Muscle of arm (tissue), 1 donor: ENCODE measurements at regions not wholly inside any gene's neighbourhood (a gene's known extent, or its start where the extent isn't known, plus 50 kb on each side); places are given as distances from the start of the nearest gene placed in this dataset.
"Not testable (repeated sequence)": the region's sequence is repeated elsewhere in the genome, so short reads cannot be mapped to it uniquely, and the experiment has no call there.

Source experiments
- DNase-seq: peaks from one replicate; pipeline ENCODE4 v3.0.0-alpha.2; 2013

DNA sequence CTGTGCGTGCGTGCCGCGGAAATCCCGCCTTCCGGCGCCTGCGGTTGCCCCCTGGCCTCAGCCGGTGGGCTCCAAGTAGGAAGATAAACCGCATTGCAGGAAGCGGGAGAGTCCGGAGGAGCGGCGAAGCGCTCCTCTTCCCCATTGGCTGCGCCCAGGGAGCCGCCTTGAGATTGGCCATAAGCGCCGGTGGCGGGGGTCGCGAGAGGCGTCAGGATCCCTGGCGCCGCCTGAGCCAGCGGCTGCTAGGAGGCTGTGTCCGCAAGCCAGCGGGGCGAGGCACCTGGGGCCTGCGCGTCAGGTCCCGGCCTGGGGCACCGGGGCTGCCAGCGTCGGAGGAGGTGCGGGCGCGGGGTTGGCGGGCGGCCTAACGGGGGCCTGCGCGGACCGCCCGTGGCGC, 106.3 kb upstream of the ADCY2 start:
- not testable (repeated sequence) for DNase-seq

DNA sequence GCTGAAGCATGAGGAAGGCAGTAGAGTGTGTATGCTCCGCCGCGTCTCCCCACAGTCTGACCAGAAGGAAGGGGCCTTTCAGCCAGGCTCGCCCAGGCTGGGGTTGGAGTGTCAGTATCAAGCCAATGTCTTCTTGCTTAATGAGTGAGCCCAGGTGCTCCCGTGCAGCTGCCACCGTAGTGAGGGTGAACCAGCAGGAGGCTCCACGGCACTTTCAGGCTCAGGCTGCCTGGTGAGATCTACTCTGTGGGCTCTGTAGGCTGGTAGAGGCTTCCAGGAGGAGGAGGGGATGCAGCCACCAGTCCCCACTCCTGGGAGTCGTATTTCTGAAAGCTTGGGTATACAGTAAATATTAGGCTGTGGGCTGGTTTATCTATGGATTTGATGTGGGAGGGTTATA, 98.1 kb upstream of the ADCY2 start:
- DNase-seq, result not testable (repeated sequence)

DNA sequence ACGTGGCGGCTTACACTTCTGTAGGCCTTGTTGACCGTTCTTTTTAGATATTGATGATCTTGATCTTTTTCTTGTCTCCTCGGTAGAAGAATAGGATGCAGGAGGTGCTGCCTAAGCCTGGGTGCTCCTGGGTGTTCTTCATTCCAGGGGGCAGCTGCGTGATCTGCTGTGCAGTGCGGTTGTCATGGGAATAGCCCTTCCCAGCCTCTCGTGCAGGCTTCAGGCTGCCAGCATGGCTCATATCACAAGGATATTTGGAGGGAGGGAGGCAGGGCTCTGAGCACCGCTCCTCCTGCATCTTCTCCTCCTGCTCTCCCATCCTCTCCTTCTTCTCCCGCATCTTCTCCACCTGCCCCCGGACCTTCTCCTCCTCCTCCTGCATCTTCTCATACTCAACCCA, 96.2 kb upstream of the ADCY2 start:
- DNase-seq, result not testable (repeated sequence)

DNA sequence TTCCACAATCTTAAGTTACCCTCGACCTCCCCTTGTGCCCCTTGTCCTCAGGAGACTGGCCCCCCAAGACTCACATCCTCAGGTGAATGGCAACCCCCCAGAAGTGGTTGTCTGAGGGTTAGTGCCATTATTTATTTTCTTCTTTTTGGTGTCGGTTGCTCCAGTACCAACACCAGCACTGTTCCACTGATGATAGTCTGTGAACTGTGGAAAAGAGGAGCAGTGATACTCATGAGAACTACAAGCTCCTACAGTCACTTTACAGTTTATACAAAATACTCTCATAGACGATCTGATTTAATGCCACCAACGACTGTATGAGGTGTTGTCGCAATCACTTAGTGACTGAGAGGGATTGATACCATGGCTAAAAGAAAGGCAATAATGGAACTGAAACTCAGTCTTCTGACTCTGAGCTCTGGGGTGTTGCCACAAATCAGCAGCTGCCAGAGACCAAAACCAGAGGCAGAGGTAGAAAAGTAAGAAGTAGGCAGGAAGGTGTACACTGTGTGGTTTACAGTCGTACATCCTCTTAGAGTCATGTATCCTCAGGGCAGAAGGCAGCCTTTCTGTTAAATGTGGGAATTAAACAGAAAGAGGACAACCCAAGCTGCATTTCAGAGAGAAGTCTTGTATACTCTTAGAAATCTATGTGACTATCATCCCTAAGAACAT, 90.8 kb upstream of the ADCY2 start:
- not testable (repeated sequence) for DNase-seq

DNA sequence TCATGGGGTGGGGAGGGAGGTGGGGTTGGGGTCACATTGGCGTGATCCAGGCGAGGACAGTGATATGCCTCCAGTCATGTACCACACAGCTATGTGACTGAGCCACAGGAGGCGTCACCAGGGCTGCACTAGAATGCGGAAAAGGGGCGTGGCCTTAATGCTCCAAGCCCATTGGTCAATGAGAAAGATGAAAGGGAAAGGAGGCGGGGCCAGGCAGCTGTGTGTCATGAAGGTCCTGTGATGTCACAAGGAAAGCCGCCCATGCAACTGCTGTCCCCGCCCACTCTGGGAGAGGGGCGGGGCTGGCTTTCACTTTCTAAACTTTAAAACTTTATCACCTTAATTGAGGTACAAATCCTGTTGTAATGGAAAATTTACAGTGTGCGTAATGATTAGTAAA, 89.4 kb upstream of the ADCY2 start:
- not testable (repeated sequence) for DNase-seq

DNA sequence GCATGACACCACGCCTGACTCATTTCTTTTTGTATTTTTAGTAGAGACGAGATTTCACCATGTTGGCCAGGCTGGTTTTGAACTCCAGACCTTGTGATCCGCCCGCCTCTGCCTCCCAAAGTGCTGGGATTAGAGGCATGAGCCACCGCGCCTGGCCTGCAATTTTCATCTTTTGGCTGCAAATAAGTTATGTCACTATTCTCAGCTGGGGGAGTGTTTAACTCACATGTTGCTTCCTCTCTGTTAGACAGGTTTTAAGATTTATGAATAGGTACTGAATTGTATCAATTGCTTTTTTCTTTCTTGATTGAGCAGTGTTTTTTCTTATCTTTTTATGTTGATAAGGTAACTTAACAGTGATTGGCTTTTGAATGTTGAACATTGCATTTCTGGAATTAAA, 88.2 kb upstream of the ADCY2 start:
- DNase-seq, result not testable (repeated sequence)

DNA sequence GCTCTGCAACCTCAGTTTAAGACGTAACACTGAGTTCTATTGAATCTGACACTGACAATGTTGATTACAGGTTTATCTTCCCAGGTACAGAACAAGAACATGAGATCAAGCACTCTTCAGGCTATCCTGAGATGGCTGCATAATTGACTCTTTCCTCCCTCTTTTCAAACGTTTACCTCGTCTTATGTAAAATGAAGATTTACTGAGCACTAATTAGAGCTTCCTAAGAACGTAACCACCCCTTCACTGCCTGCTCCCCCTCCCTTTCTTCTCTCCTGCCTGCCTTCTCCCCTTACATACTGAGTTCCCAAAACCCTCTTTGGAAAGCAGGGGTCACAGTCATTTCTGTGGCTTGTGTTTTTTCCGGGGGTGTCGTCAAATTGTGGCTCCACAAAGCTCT, 86.2 kb upstream of the ADCY2 start:
- DNase-seq, result not testable (repeated sequence)

DNA sequence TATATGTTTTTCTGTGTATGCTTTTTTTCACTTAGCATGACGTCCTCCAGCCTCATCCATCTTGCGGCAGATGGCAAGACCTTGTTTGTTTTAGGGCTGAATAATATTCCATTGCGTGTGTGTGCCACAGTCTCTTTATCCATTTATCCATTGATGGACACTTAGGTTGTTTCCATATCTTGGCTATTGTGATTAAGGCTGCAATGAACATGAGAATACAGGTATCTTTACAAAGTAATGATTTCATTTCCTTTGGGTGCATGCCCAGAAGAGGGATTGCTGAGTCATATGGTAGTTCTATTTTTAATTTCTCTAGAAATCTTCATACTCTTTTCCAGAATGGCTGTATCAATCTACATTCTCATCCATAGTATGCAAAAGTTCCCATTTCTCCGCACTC, 85.3 kb upstream of the ADCY2 start:
- not testable (repeated sequence) for DNase-seq

DNA sequence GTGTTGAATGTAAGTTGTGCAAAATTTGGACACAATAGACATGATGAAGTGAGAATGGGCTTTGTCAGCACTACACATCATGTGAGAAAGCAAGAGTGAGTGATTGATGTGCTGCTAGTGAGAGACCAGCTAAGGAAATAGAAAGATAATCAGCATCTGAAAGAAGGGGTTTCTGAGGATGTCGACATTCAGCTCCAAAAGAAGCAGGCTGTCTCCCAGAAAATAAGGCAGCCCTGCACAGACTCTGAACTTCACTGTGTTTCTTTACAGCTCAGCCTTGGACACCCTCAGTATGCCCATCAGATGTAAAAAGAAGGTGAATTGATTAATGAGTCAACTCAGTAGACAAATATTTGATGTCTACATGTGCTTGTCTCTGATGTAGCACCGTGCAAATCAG, 80.8 kb upstream of the ADCY2 start:
- DNase-seq, result no peak

DNA sequence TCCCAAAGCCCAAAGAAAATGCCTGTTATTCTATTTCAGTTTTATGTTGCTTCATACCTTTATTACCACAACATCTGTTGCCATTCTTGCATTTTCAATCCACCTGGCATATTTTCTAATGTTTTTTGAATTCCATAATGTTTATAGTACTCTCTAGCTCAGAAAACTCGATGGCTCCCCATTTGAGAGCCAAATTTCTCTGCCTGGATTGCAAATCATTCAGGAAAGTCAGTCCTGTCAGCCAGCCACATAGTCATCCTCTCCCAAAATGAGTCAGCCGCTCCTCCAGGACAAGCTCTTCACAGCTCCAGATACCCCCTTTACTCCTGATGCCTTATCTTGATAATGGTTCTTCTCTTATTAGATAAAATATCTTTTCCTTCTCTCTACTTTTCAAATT, 78.2 kb upstream of the ADCY2 start:
- no peak for DNase-seq

DNA sequence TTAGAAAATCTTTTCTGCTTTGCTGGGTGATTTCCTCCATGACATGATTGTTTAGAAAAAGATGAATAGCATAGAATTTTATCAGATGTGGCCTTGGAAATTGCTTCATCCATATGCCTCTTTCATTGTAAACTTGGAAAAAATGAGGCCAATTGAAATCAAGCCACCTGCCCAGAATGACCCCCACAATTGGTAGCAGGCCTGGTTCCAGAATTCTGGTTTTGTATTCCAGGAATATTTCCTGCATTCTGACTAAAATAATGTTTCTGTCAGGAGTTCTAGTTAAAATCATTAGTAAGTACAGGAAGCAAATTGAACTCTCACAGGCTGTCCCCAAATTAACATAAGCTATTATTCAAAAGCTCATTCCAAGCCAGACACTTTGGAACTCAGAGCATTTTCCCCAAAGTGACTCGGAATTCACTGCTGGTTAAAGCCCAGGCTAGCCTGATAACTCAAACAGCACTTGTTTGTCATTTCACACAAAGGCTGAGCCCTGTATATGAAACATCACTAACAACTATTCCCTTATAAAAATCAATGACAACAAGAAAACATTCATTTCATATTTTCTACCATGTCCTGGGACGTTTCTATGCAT, 75.1 kb upstream of the ADCY2 start:
- no peak for DNase-seq

DNA sequence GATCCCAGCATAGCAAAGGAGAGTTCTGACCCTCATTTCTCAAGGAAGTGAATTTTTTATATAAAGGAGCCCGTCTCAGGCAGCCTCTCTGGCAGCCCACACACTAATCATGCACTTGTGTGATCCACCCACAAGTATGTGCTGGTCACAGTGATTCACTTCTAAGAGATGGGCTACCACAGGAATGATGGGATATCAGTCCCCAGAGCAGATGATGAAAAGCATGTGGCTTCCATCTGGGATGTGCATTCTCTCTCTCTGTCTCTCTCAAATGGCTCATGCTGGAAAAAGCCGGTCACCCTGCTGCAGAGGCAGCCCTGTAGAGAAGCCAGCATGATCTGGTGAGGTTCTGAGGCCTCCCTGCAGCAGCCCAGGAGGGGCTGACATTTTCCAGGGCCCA, 74.2 kb upstream of the ADCY2 start:
- DNase-seq, result no peak

DNA sequence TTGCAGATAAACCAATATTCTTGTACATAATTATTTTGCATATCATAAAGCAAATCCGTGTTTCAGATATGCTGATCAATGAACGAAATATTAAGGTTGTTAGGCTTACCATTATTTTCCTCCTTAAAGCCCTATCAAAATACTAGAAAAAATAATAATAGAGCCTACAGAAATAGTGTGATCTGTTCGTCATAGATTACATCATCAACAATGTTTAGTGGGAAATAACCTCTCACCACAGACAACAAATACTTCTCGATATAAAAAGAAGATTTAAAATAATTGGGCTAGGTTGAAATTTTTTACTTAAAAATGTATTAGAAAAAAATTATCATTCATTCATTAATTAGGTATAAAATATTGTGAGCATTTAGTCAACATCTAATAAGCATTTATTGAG, 71.0 kb upstream of the ADCY2 start:
- no peak for DNase-seq

DNA sequence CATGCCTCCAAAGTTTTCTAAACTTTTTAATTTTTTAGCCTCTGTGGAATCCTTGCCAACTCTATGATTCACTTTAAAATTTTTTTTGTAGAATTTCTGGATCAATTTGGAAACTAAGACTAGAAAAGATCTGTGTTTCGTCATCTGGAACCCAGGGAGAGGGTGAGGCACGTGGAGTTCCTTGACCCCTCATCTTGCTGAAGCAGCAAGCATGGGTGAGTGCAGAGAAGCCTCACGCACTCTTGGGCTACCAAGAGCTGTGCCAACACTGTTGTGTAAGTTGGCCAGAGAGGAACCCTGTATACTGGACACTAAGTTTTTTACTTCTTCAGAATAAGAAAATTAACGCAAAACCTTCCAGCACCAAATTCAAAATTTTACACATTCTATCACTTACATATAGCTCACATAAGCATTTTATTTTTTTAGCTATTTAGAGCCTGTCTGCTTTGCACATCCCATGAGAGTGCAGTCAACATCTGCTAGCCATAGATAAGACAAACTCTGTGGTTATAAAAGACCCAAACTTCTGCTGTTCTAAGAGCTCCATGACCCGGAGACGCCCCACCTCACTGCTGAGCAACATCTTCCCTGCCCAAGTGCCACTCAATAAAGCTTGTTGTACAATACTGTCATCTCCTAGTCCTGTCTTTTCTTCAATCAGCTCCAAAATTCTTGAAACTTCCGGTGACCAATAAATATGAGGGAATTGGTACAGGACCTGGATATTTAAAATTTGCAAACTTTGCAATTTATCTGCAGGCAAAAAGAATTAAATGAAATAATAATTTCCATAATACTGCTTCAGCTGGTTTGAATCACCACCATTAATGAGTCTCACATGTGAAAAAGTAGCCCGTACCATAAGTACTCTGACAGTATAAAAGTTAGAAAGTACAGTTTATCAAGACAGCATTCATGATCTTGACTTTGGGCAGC, 69.7 kb upstream of the ADCY2 start:
- no peak for DNase-seq

DNA sequence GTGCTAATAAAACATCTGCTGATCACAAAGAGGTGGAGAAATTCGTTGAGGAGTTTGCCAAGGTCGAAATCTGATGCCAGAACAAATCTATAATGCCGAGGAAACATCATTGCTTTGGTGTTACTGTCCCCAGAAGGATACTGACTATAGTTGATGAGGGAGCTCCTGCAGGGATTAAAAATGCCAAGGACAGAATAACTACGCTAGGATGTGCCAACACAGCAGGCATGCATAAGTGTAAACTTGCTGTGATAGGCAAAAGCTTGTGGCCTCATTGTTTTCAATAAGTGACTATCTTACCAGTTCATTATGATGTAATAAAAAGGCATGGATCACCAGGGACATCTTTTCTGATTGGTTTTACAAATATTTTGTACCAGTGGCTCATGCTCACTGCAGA, 66.8 kb upstream of the ADCY2 start:
- DNase-seq, result no peak

DNA sequence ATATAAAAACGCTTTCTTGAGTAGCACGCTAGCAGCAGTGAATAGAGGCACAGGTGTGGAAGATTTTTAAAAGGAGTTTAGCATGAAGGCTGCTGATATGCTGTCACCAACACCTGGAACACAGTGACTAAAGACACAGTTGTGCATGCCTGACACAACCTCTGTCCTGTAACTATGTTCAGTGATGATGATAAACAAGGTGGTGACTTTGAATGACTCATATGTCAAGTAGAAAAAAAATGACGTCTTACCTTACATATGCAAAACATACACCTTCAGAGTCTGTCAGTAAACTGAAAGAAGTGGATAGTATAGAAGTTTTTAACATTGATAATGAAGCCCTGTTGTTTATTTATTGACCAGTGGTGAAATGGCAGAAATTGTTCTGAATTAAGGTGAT, 66.2 kb upstream of the ADCY2 start:
- no peak for DNase-seq

DNA sequence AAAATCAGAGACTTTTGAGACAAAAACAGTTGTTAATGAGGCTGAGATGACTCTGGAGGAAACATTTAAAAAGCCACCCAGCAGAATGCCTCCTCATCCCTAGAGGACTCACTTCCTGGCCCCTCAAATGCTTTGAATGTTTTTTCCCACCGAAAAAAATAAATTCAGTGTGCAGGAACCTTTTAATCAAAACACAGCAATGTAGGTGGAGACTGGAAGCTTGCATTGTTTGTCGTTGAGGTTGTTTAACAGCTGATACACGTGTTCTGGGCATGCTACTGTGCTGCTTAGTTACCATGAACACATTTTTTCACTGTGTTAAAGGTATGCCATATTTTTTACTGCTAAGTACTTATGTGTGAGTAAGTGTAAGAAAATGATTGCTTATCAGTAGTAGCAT, 65.7 kb upstream of the ADCY2 start:
- no peak for DNase-seq

DNA sequence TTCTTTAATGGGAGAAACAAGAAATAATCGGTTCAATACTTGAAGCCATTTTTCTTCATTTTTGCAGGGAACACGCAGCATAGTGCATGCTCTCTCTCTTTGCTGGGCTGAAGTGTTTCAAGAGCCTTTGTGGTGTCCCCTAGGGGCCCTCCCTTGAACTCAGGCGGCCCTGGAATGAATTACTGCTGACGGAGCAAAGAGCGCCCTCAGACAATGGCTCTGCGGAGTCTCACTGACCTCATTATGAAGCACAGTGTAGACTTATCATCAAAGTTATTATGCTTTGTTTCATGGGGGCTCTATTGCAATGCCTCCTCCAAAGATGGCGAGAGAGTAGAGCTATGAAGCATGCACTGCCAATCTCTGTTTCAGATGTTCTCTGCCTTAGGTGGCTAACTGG, 64.8 kb upstream of the ADCY2 start:
- no peak for DNase-seq
